Mesendoderm (in vitro differentiated cells): ENCODE measurements at regions not wholly inside any gene's neighbourhood (a gene's known extent, or its start where the extent isn't known, plus 50 kb on each side); places are given as distances from the start of the nearest gene placed in this dataset.
"Not testable (repeated sequence)": the region's sequence is repeated elsewhere in the genome, so short reads cannot be mapped to it uniquely, and the experiment has no call there.

Experiments
- DNase-seq: peaks from one replicate; pipeline ENCODE4 v3.0.0; 2013
- H2AK5ac ChIP-seq: 2 replicates; pipeline ENCODE4 v1.6.1; 2013; ENCODE audit warnings: low read length, inconsistent platforms
- H2BK120ac ChIP-seq: 2 replicates; pipeline ENCODE4 v1.6.1; 2013; ENCODE audit warnings: low read depth, mild to moderate bottlenecking, low read length, moderate library complexity, mixed read lengths
- H2BK15ac ChIP-seq: replicated peaks from 2 replicates; pipeline ENCODE4 v1.6.1; 2013; ENCODE audit warnings: low read depth, mild to moderate bottlenecking, moderate library complexity
- H2BK5ac ChIP-seq: 2 replicates; pipeline ENCODE4 v1.6.1; 2013; ENCODE audit warnings: low read length, inconsistent platforms
- H3K18ac ChIP-seq: 2 replicates; pipeline ENCODE4 v1.6.1; 2013; ENCODE audit warnings: mild to moderate bottlenecking, low read length, mixed read lengths
- H3K23ac ChIP-seq: one replicate; pipeline ENCODE4 v1.6.1; 2013; ENCODE audit warnings: low read length
- H3K27ac ChIP-seq: 2 replicates; pipeline ENCODE4 v1.5.1; 2013; ENCODE audit warnings: low read depth, mild to moderate bottlenecking, inconsistent platforms, low read length, moderate library complexity
- H3K27me3 ChIP-seq: 2 replicates; pipeline ENCODE4 v1.6.1; 2013; ENCODE audit warnings: low read length, control low read depth, mild to moderate bottlenecking, inconsistent platforms; ENCODE audit not compliant: insufficient read depth, poor library complexity
- H3K36me3 ChIP-seq: 2 replicates; pipeline ENCODE4 v1.6.1; 2013; ENCODE audit warnings: low read length, inconsistent platforms; ENCODE audit not compliant: control insufficient read depth, insufficient read depth
- H3K4ac ChIP-seq: one replicate; pipeline ENCODE4 v1.6.1; 2013; ENCODE audit warnings: low read depth, mild to moderate bottlenecking, low read length, moderate library complexity
- H3K4me1 ChIP-seq: 2 replicates; pipeline ENCODE4 v1.6.1; 2013; ENCODE audit warnings: low read depth, low read length, inconsistent platforms; ENCODE audit not compliant: control insufficient read depth
- H3K4me2 ChIP-seq: 2 replicates; pipeline ENCODE4 v1.6.1; 2013; ENCODE audit warnings: low read length
- H3K4me3 ChIP-seq: 2 replicates; pipeline ENCODE4 v1.5.1; 2013; ENCODE audit warnings: mild to moderate bottlenecking, low read length
- H3K56ac ChIP-seq: one replicate; pipeline ENCODE4 v1.6.1; 2013; ENCODE audit warnings: low read length
- H3K79me1 ChIP-seq: 2 replicates; pipeline ENCODE4 v1.6.1; 2013; ENCODE audit warnings: low read length, inconsistent platforms
- H3K79me2 ChIP-seq: 2 replicates; pipeline ENCODE4 v1.6.1; 2013; ENCODE audit warnings: mild to moderate bottlenecking, low read length; ENCODE audit not compliant: control insufficient read depth, insufficient read depth
- H3K9ac ChIP-seq: 2 replicates; pipeline ENCODE4 v1.6.1; 2013; ENCODE audit warnings: low read length, inconsistent platforms
- H4K5ac ChIP-seq: one replicate; pipeline ENCODE4 v1.6.1; 2013; ENCODE audit warnings: low read length
- H4K8ac ChIP-seq: one replicate; pipeline ENCODE4 v1.6.1; 2013; ENCODE audit warnings: low read depth, mild to moderate bottlenecking, control low read depth, low read length, moderate library complexity
- WGBS: extraction: QIAGEN DNeasy Blood & Tissue Kit; methylation state at CpG from one replicate; pipeline ENCODE4 v1.1.7; 2013; ENCODE audit warnings: low lambda C conversion rate, missing lambda C conversion rate; ENCODE audit not compliant: insufficient coverage; ENCODE audit errors: extremely low coverage; 5-methylcytosine and 5-hydroxymethylcytosine counted together

- H3K36me3 ChIP-seq = no peaks in the 10 kb centered on the region
- H2BK120ac ChIP-seq = no peak overlapping the region
- H4K8ac ChIP-seq = no peak overlapping the region
- no peak overlapping the region for H2AK5ac ChIP-seq
- no peak overlapping the region for H2BK15ac ChIP-seq
- H3K79me2 ChIP-seq = no peaks in the 10 kb centered on the region
- H3K27me3 ChIP-seq = no peaks in the 10 kb centered on the region
- no peak overlapping the region for H3K56ac ChIP-seq
- no peaks in the 10 kb centered on the region for H3K79me1 ChIP-seq
- H3K4me2 ChIP-seq = no peak overlapping the region
- H3K4ac ChIP-seq = no peak overlapping the region
- H3K27ac ChIP-seq = no peak overlapping the region
- H4K5ac ChIP-seq = no peak overlapping the region
- DNase-seq = no peak
- H3K18ac ChIP-seq = no peak overlapping the region
- H3K9ac ChIP-seq = no peak overlapping the region
- H3K4me3 ChIP-seq = no peak overlapping the region
- no peak overlapping the region for H2BK5ac ChIP-seq
- H3K23ac ChIP-seq = no peak overlapping the region
- H3K4me1 ChIP-seq = no peaks in the 10 kb centered on the region
These were observed 96.3 kb downstream of the C18orf54 start for GRCh38 chr18:54453996-54454395.

GRCh38 chr18:54465502-54465901, 107.8 kb downstream of the C18orf54 start:
- Histone ChIP-seq H3K27me3 (no peaks in the 10 kb centered on the region), H3K79me1 (no peaks in the 10 kb centered on the region), H3K56ac (no peak overlapping the region), H3K9ac (no peak overlapping the region), H3K23ac (no peak overlapping the region), H2BK15ac (no peak overlapping the region), H3K18ac (no peak overlapping the region), H3K4me2 (no peak overlapping the region), H3K79me2 (no peaks in the 10 kb centered on the region), H2AK5ac (no peak overlapping the region), H3K27ac (no peak overlapping the region), H2BK5ac (no peak overlapping the region), H2BK120ac (no peak overlapping the region), H4K5ac (no peak overlapping the region), H4K8ac (no peak overlapping the region), H3K4me1 (no peaks in the 10 kb centered on the region), H3K4me3 (no peak overlapping the region), H3K4ac (no peak overlapping the region), H3K36me3 (no peaks in the 10 kb centered on the region)
- DNase-seq = no peak
- WGBS = no CpG with 5 or more reads among the region's 2 CpGs

GRCh38 chr18:54466248-54467005, 108.7 kb downstream of the C18orf54 start:
- Histone ChIP-seq H2AK5ac (no peak overlapping the region), H3K56ac (no peak overlapping the region), H2BK120ac (no peak overlapping the region), H2BK5ac (no peak overlapping the region), H3K79me1 (no peaks in the 10 kb centered on the region), H3K18ac (no peak overlapping the region), H4K8ac (no peak overlapping the region), H3K27me3 (no peaks in the 10 kb centered on the region), H3K4me1 (no peaks in the 10 kb centered on the region), H2BK15ac (no peak overlapping the region), H3K79me2 (no peaks in the 10 kb centered on the region), H3K27ac (no peak overlapping the region), H3K23ac (no peak overlapping the region), H3K9ac (no peak overlapping the region), H3K4me3 (no peak overlapping the region), H3K4me2 (no peak overlapping the region), H3K4ac (no peak overlapping the region), H3K36me3 (no peaks in the 10 kb centered on the region), H4K5ac (no peak overlapping the region)
- WGBS = no CpG with 5 or more reads among the region's 3 CpGs
- DNase-seq = no peak

GRCh38 chr18:54479365-54479764, 111.7 kb upstream of the DYNAP start:
- WGBS = no CpG with 5 or more reads among the region's 5 CpGs

DNA sequence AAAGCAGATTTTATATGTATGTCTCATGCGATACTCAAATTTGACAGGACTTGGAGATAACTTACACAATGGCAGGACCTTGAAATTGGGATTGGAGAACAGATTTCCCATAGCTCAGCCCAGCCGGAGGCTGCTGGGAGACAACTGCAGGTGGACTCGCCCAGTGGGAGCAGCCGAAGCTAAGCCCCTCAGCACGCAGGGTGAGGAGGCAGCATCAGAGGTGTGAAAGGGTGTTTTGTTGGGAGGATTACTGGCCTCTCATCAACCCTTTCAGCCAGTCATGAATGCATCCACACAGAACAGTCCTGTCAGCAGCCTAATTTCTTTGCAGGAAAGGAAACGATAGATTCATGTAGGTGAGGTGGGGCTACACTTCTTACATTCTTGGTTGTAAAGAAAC, 110.4 kb upstream of the DYNAP start:
- no peak overlapping the region for H3K9ac ChIP-seq
- peak; percentile 30 for DNase-seq
- H3K18ac ChIP-seq = no peak overlapping the region
- H2AK5ac ChIP-seq = no peak overlapping the region
- H3K56ac ChIP-seq = no peak overlapping the region
- no peaks in the 10 kb centered on the region for H3K4me1 ChIP-seq
- peak overlapping the region; percentile 67 for H2BK15ac ChIP-seq
- no peaks in the 10 kb centered on the region for H3K27me3 ChIP-seq
- no peak overlapping the region for H4K5ac ChIP-seq
- H2BK5ac ChIP-seq = no peak overlapping the region
- H3K4me3 ChIP-seq = no peak overlapping the region
- no peak overlapping the region for H3K4ac ChIP-seq
- peak overlapping the region; percentile 45 for H3K27ac ChIP-seq
- H2BK120ac ChIP-seq = no peak overlapping the region
- no peak overlapping the region for H3K4me2 ChIP-seq
- no peak overlapping the region for H3K23ac ChIP-seq
- H3K79me1 ChIP-seq = no peaks in the 10 kb centered on the region
- no peaks in the 10 kb centered on the region for H3K79me2 ChIP-seq
- no peaks in the 10 kb centered on the region for H3K36me3 ChIP-seq
- no peak overlapping the region for H4K8ac ChIP-seq
- no CpG with 5 or more reads among the region's 6 CpGs for WGBS

More at GRCh38 chr18:54479365-54479764, 111.7 kb upstream of the DYNAP start:
- H3K9ac ChIP-seq = no peak overlapping the region
- no peaks in the 10 kb centered on the region for H3K79me1 ChIP-seq
- no peak overlapping the region for H2BK5ac ChIP-seq
- no peak overlapping the region for H3K18ac ChIP-seq
- DNase-seq = peak; percentile 27
- H3K56ac ChIP-seq = no peak overlapping the region
- no peaks in the 10 kb centered on the region for H3K36me3 ChIP-seq
- H4K8ac ChIP-seq = no peak overlapping the region
- no peak overlapping the region for H3K4ac ChIP-seq
- no peak overlapping the region for H2BK120ac ChIP-seq
- H2AK5ac ChIP-seq = no peak overlapping the region
- no peaks in the 10 kb centered on the region for H3K27me3 ChIP-seq
- H4K5ac ChIP-seq = no peak overlapping the region
- H3K79me2 ChIP-seq = no peaks in the 10 kb centered on the region
- H3K4me1 ChIP-seq = no peaks in the 10 kb centered on the region
- no peak overlapping the region for H3K23ac ChIP-seq
- H2BK15ac ChIP-seq = no peak overlapping the region
- H3K4me2 ChIP-seq = no peak overlapping the region
- H3K4me3 ChIP-seq = no peak overlapping the region
- no peak overlapping the region for H3K27ac ChIP-seq

- H2BK120ac ChIP-seq, H4K5ac ChIP-seq, H3K4me2 ChIP-seq, DNase-seq, H2BK15ac ChIP-seq, H3K4me1 ChIP-seq, H3K18ac ChIP-seq, H2AK5ac ChIP-seq, H3K27ac ChIP-seq, H3K79me2 ChIP-seq, H3K9ac ChIP-seq, H3K56ac ChIP-seq, H2BK5ac ChIP-seq, H3K4ac ChIP-seq, H3K27me3 ChIP-seq, H3K23ac ChIP-seq, H3K79me1 ChIP-seq, H3K36me3 ChIP-seq, H4K8ac ChIP-seq, H3K4me3 ChIP-seq: not testable (repeated sequence)
- WGBS = no CpG with 5 or more reads among the region's 6 CpGs
These were observed 88.6 kb upstream of the DYNAP start for GRCh38 chr18:54502451-54502850.
